GM23248 (cell line): ENCODE measurements at regions not wholly inside any gene's neighbourhood (a gene's known extent, or its start where the extent isn't known, plus 50 kb on each side); places are given as distances from the start of the nearest gene placed in this dataset.
A peak's percentile ranks its signal among the peaks of the same experiment; 100 is the strongest.

Source experiments
- DNase-seq: peaks from one replicate; pipeline ENCODE4 v3.0.0-alpha.2; 2015
- H2AFZ ChIP-seq: fragments of 200-600 bp; sonication (generic); 2 replicates; pipeline ENCODE4 v1.6.1; 2016; ENCODE audit warnings: antibody characterized with exemption
- H3F3A ChIP-seq: fragments of 200-600 bp; sonication (generic); 2 replicates; pipeline ENCODE4 v1.6.1; 2016; ENCODE audit warnings: mild to moderate bottlenecking, antibody characterized with exemption, mixed run types; ENCODE audit not compliant: insufficient read depth
- H3K27ac ChIP-seq: fragments of 200-600 bp; sonication (generic); 2 replicates; pipeline ENCODE4 v1.5.1; 2016; ENCODE audit warnings: mild to moderate bottlenecking
- H3K27me3 ChIP-seq: fragments of 200-600 bp; sonication (generic); replicated peaks from 2 replicates; pipeline ENCODE4 v1.6.1; 2016; ENCODE audit warnings: mild to moderate bottlenecking; ENCODE audit not compliant: insufficient read depth
- H3K36me3 ChIP-seq: fragments of 200-600 bp; sonication (generic); 2 replicates; pipeline ENCODE4 v1.6.1; 2016; ENCODE audit warnings: low read depth, mild to moderate bottlenecking
- H3K4me1 ChIP-seq: fragments of 200-600 bp; sonication (generic); 2 replicates; pipeline ENCODE4 v1.6.1; 2016; ENCODE audit warnings: mild to moderate bottlenecking; ENCODE audit not compliant: insufficient read depth
- H3K4me2 ChIP-seq: fragments of 200-600 bp; sonication (generic); one replicate; pipeline ENCODE4 v1.6.1; 2016; ENCODE audit warnings: mild to moderate bottlenecking; ENCODE audit not compliant: unreplicated experiment
- H3K4me3 ChIP-seq: fragments of 200-600 bp; sonication (generic); 2 replicates; pipeline ENCODE4 v1.5.1; 2016; ENCODE audit warnings: mild to moderate bottlenecking
- H3K79me2 ChIP-seq: fragments of 200-600 bp; sonication (generic); 2 replicates; pipeline ENCODE4 v1.6.1; 2016; ENCODE audit warnings: mild to moderate bottlenecking; ENCODE audit not compliant: insufficient read depth
- H3K9ac ChIP-seq: fragments of 200-600 bp; sonication (generic); 2 replicates; pipeline ENCODE4 v1.6.1; 2016; ENCODE audit warnings: mild to moderate bottlenecking
- H3K9me2 ChIP-seq: fragments of 200-600 bp; sonication (generic); 2 replicates; pipeline ENCODE4 v1.6.1; 2016; ENCODE audit warnings: mixed run types, mild to moderate bottlenecking, moderate library complexity; ENCODE audit not compliant: insufficient read depth
- H3K9me3 ChIP-seq: fragments of 200-600 bp; sonication (generic); one replicate; pipeline ENCODE4 v1.6.1; 2017; ENCODE audit warnings: low read depth
- H4K20me1 ChIP-seq: fragments of 200-600 bp; sonication (generic); 2 replicates; pipeline ENCODE4 v1.6.0; 2016; ENCODE audit not compliant: insufficient read depth
- EZH2 ChIP-seq: fragments of 200-600 bp; sonication (generic); IDR thresholded peaks from 2 replicates; pipeline ENCODE4 v1.6.1; 2018; ENCODE audit warnings: antibody characterized with exemption, mild to moderate bottlenecking; ENCODE audit not compliant: insufficient read depth, poor library complexity, severe bottlenecking
- EZH2phosphoT487 ChIP-seq: fragments of 200-600 bp; sonication (generic); IDR thresholded peaks from 2 replicates; pipeline ENCODE4 v1.6.1; 2018; ENCODE audit warnings: antibody characterized with exemption, moderate library complexity, mild to moderate bottlenecking, low read depth; ENCODE audit not compliant: insufficient read depth
- WGBS, 2 experiments: methylation state at CpG; one replicate each; pipeline ENCODE4 v1.1.6; 2015 to 2017; ENCODE audit warnings: low lambda C conversion rate in 2 of 2, low coverage in 1 of 2; ENCODE audit errors: missing lambda C conversion rate in 2 of 2; 5-methylcytosine and 5-hydroxymethylcytosine counted together
- in situ Hi-C: fragments of 300-500 bp; cut with MboI; formaldehyde crosslinking; loops from 2 replicates; pipeline ENCODE4 v1.15.0; 2020

DNA sequence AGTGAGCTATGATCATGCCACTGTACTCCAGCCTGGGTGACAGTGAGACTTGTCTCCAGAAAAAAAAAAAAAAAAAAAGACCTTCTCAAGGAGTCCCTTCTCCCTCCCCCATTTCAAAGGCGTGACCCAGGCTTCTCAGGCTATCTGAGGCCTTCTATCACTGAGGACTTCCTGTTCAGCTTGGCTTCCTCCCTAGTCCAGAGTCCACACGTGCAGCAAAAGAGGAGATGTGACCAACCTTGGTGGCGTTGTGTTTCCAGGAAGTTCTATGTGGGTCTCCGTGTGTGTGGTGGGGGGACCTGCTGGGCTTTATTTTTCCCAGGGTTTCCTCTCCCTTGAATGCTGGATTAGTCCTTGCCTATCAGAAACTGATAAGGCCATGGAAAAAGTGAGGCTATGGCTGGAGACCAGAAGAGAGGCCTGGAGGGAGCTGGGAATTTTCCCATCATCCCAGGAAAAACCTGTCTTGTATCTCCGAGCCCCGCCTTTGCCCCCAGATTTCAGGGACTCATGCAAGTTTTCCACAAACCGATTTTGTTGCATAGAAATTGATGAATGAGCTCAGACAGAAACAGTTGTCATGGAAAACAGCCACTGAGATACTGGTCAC is 148.1 kb downstream of the SALL1 start:
- in situ Hi-C loops: no loop called here
- no peak for DNase-seq
- Histone ChIP-seq H4K20me1 (no peaks in the 10 kb centered on the region), H3F3A (no peaks in the 10 kb centered on the region), H3K4me3 (no peak overlapping the region), H3K4me1 (no peaks in the 10 kb centered on the region), H3K27ac (no peak overlapping the region), H3K9me2 (no peaks in the 10 kb centered on the region), H3K9me3 (no peaks in the 10 kb centered on the region), H3K4me2 (no peak overlapping the region), H3K79me2 (no peaks in the 10 kb centered on the region), H3K27me3 (no peaks in the 10 kb centered on the region), H3K9ac (no peak overlapping the region), H3K36me3 (no peaks in the 10 kb centered on the region), H2AFZ (no peak overlapping the region)
- 50 to 51% methylated on average over 7 of the region's 7 CpGs for WGBS, 2 experiments
- TF ChIP-seq EZH2phosphoT487: no peak

DNA sequence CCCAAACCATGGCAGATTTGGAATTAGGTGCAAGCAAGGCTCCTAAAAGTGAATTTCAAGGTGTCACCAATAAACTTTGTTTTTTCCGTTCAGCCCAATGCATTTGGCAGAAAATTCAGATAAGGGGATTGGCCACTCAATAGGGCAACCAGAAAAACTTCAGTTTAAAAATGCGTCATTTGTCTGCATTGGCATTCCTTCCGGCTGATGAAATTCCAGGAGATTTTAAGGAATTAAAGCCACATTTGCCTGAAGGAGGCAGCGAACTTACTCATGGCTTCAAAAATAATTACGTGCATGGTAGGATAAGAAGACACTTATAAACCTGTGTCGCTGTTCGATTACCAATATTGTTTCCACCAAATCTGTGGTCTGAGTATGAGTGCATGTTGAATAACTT is 151.9 kb downstream of the SALL1 start:
- Histone ChIP-seq H3K36me3 (no peaks in the 10 kb centered on the region), H3K9ac (no peak overlapping the region), H3K4me3 (no peak overlapping the region), H3K9me2 (no peaks in the 10 kb centered on the region), H3K4me1 (no peaks in the 10 kb centered on the region), H3K9me3 (no peaks in the 10 kb centered on the region), H3K4me2 (no peak overlapping the region), H3K79me2 (no peaks in the 10 kb centered on the region), H4K20me1 (no peaks in the 10 kb centered on the region), H3F3A (no peaks in the 10 kb centered on the region), H3K27ac (no peak overlapping the region), H3K27me3 (no peaks in the 10 kb centered on the region), H2AFZ (no peak overlapping the region)
- DNase-seq: peak; percentile 13
- no peak for TF ChIP-seq EZH2phosphoT487
- no peak for TF ChIP-seq EZH2
- in situ Hi-C loops: no loop called here
- 49 to 54% methylated on average over 7 of the region's 7 CpGs for WGBS, 2 experiments

DNA sequence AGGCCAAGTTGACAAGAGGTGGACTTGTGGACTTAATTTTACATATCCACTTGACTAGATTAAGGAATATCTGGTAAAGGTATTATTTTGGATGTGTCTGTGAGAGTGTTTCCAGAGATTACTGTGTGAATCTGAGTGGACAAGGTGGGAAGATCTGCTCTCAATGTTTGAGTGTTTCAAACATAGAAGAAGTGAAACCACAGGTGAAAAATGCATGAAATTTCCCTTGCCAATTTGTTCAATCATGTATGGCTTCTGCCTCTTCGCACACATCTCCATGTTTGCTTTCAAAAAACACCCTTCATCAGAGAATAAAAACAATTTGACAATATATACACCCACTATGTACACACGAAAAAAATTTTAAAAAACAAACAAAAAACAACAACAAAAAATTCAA is 152.7 kb downstream of the SALL1 start:
- Histone ChIP-seq H4K20me1 (no peaks in the 10 kb centered on the region), H3K36me3 (no peaks in the 10 kb centered on the region), H3K9me3 (no peaks in the 10 kb centered on the region), H3K4me1 (no peaks in the 10 kb centered on the region), H3K4me3 (no peak overlapping the region), H3F3A (no peaks in the 10 kb centered on the region), H3K9ac (no peak overlapping the region), H3K4me2 (no peak overlapping the region), H3K79me2 (no peaks in the 10 kb centered on the region), H2AFZ (no peak overlapping the region), H3K9me2 (no peaks in the 10 kb centered on the region), H3K27me3 (no peaks in the 10 kb centered on the region), H3K27ac (no peak overlapping the region)
- in situ Hi-C loops: no loop called here
- TF ChIP-seq EZH2 (no peak), EZH2phosphoT487 (no peak)
- DNase-seq: no peak
- WGBS, 2 experiments: 32 to 51% methylated on average over 2 of the region's 2 CpGs

GRCh38 chr16:50997679-50998078 is 153.4 kb downstream of the SALL1 start:
- no peak for DNase-seq
- in situ Hi-C loops: no loop called here
- Histone ChIP-seq H3K27ac (no peak overlapping the region), H2AFZ (no peak overlapping the region), H3K9ac (no peak overlapping the region), H3K36me3 (no peaks in the 10 kb centered on the region), H3F3A (no peaks in the 10 kb centered on the region), H3K9me3 (no peaks in the 10 kb centered on the region), H3K79me2 (no peaks in the 10 kb centered on the region), H4K20me1 (no peaks in the 10 kb centered on the region), H3K4me1 (no peaks in the 10 kb centered on the region), H3K4me3 (no peak overlapping the region), H3K9me2 (no peaks in the 10 kb centered on the region), H3K4me2 (no peak overlapping the region), H3K27me3 (no peaks in the 10 kb centered on the region)
- no peak for TF ChIP-seq EZH2
- no peak for TF ChIP-seq EZH2phosphoT487
- 49 to 53% methylated on average over 6 of the region's 6 CpGs for WGBS, 2 experiments

DNA sequence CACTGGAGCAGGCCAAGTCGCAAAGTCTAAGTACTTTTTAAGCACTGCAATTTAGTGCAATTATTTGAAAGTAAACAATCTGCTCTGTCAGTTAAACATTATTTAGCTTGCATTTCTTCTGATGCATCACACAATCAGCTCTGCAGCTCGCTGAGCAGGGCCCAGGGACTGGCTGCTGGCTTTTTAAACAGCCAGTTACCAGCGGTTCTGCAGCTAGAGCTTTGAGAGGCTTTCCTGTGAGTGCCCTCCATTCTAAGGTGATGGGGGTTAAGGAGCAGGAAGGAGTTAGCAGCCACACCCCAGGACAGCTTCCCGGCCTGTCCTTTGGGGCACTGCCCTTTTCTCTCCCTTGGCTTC is 154.3 kb downstream of the SALL1 start:
- no peaks in the 10 kb centered on the region for H3K36me3 ChIP-seq
- no peak for TF ChIP-seq EZH2phosphoT487
- no peak for TF ChIP-seq EZH2
- H3K9ac ChIP-seq: no peak overlapping the region
- in situ Hi-C loops: no loop called here
- no peaks in the 10 kb centered on the region for H3K9me3 ChIP-seq
- no peak for DNase-seq
- H3K4me1 ChIP-seq: no peaks in the 10 kb centered on the region
- no peaks in the 10 kb centered on the region for H4K20me1 ChIP-seq
- H3K4me2 ChIP-seq: no peak overlapping the region
- no peak overlapping the region for H2AFZ ChIP-seq
- no peaks in the 10 kb centered on the region for H3K9me2 ChIP-seq
- H3K27ac ChIP-seq: no peak overlapping the region
- H3K27me3 ChIP-seq: no peaks in the 10 kb centered on the region
- WGBS, 2 experiments: 45% methylated on average over 4 of the region's 4 CpGs
- no peak overlapping the region for H3K4me3 ChIP-seq
- H3F3A ChIP-seq: no peaks in the 10 kb centered on the region
- H3K79me2 ChIP-seq: no peaks in the 10 kb centered on the region
